Muscle of arm (tissue), 1 donor: ENCODE measurements at regions not wholly inside any gene's neighbourhood (a gene's known extent, or its start where the extent isn't known, plus 50 kb on each side); places are given as distances from the start of the nearest gene placed in this dataset.

Experiments used
- DNase-seq: peaks from one replicate; pipeline ENCODE4 v3.0.0-alpha.2; 2013

- DNase-seq, result no peak
Measured at GRCh38 chr18:67742525-67742924, 226.0 kb upstream of the DSEL start.

DNA sequence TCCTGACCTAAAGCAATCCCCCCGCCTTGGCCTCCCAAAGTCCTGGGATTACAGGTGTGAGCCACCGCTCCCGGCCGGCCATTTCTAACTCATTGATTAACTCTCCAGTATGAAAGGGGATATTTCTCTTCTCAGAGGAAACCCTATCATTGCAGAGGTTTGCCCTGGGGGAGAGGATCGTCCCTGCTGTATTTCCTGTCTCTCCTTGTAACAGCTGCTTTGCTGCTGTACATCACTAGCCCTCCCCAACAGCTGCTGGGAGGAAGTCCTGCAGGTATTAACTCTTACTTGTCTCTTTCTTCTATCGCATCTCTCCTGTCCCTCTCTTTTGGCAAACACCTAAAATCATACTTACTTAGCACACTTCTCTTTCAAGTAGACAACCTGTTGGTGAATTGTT lies 219.0 kb upstream of the DSEL start:
- DNase-seq, result no peak

GRCh38 chr18:67733088-67733487 lies 216.6 kb upstream of the DSEL start:
- DNase-seq, result no peak

GRCh38 chr18:67731851-67732250 lies 215.3 kb upstream of the DSEL start:
- DNase-seq, result no peak

- DNase-seq, result no peak
Measured at GRCh38 chr18:67730886-67731285, 214.4 kb upstream of the DSEL start.

DNA sequence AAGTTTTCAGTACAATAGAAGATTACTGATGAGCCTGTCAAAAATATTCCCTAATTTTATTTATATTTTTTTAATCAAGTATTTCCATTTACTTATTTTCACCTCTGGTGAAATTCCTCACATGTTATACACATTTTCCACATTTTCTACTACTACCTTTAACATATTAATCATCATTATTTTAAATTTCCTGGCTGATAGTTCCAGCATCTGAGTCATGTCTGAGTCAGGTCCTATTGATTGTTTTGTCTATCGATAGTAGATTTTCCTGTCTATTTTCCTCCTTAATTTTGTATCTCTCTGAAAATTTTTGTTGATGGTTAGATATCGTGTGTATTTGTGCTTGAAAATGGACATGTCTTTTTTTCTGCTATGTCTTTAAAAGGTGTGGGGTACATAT lies 211.8 kb upstream of the DSEL start:
- no peak for DNase-seq

GRCh38 chr18:67726882-67727281 lies 210.4 kb upstream of the DSEL start:
- DNase-seq, result no peak

GRCh38 chr18:67717800-67718199 lies 201.3 kb upstream of the DSEL start:
- no peak for DNase-seq

DNA sequence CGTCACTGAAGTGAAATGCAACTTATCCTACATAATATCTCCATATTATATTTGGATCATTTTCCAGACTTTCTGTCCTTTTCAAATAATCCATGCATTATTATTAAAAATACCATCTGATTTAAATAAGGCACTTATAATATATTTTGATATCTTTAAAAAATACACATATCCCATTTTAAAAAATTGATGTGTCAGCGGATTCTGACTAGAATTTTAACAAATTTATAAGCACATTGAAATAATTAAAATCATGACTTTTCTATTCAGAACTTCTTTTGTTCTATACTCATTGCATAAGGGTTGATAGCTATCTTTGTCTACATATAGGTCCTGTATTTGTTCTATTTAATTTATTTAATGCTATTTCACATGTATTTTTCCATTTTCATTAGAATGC lies 199.0 kb upstream of the DSEL start:
- DNase-seq, result no peak

DNA sequence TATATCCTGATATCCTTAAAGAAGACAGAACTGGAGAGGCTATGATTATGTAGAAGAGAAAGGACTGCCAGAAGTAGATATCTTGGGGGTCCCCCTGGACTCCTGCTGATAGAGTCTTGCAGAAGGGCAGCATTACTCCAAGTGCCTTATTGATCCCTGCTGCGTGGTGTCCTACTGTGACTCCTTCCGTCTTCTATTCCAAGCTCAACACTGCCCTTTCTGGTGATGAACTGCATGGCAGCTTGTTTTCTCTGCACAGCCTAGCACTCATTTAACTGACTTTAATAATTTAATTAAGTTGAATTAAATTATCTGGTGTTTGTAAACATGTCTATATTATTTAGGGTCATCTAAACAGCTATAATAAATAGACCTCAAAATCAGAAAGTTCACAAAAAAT lies 194.1 kb upstream of the DSEL start:
- DNase-seq, result no peak

DNA sequence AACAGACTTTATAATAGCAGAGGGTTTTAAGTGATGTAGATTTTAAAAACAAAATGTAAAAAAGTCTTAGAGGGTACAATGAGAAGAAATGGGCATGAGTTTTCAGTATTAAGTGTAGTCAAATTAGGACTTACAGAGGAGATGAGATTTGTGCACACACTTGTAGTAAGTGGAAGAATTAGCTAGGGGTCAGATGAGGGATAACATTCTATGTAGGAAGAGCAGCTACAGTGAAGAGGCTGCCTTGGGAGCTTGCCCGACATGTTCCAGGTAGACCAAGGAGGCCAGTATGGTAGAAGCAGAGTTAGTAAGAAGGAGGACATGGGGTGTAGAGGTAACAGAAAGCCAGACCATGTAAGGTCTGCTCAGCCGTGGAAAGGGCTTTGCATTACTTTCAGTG lies 189.2 kb upstream of the DSEL start:
- DNase-seq, result no peak

- no peak for DNase-seq
Measured at GRCh38 chr18:67695684-67696083, 179.2 kb upstream of the DSEL start.

DNA sequence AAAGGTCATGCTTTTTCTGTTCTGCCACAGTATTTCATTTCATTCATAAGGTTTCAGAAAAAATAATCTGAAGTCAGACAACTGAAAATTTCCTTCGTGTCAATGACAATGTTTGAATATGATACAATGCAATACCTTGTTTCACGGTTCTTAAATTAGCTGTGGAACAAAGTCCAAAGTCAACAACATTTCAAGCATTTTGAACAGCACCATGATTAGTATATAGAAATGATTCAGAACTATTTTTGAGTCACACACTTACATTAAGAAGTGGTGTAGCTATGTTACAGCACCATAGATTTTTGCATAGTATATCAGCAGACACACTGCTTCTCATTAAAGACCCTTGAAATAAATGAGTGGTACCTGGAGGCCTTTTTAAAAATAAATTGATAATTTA lies 178.3 kb upstream of the DSEL start:
- no peak for DNase-seq

- no peak for DNase-seq
Measured at GRCh38 chr18:67692811-67693210, 176.3 kb upstream of the DSEL start.

DNA sequence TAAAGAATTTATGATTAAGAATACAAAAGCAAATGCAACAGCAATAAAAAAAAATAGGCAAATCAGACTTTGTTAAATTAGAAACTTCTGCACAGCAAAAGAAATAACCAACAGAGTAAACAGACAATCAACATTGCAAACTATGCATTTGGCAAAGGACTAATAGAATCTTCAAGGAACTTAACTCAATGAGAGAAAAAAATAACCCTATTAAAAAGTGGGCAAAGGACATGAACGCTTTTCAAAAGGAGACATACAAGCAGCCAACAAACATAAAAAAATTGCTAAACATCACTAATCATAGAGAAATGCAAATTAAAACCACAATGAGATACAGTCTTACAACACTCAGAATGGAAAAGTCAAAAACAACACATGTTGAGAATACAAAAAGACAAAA lies 166.0 kb upstream of the DSEL start:
- no peak for DNase-seq

GRCh38 chr18:67677489-67677888 lies 161.0 kb upstream of the DSEL start:
- no peak for DNase-seq

GRCh38 chr18:67672716-67673115 lies 156.2 kb upstream of the DSEL start:
- DNase-seq, result no peak

GRCh38 chr18:67672155-67672554 lies 155.6 kb upstream of the DSEL start:
- no peak for DNase-seq

- DNase-seq, result no peak
Measured at GRCh38 chr18:67670024-67670543, 153.6 kb upstream of the DSEL start.

DNA sequence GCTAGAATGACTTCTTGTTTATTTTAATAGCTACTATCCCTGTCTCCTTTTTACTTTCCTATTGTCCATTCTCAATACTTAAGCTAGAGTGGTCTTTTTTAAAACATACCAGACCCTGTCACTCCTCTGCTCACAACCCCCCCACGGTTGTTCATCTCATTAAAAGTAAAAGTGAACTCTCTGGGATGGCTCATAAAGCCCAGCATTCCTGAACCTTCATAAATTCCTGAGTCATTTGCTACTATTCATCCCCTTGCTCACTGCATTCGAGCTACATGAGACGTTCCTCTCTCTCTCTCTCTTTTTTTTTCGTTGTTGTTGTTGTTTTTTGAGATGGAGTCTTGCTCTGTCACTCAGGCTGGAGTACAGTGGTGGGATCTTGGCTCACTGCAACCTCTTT lies 148.7 kb upstream of the DSEL start:
- no peak for DNase-seq

DNA sequence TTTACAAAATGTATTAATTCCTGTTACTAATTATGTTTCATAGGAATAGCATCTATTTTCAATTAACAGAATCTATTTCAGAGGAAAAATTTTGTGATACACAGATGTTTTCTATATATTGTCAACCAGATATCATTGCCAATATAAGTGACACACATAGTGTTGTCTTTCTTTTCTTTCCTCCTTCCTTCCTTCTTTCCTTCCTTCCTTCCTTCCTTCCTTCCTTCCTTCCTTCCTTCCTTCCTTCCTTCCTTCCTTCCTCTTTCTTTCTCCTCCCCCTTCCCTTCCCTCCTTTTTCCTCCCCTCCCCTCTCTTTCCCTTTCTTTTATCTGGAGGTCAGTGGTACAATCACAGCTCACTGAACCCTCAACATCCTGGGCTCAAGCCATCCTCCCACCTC lies 146.5 kb upstream of the DSEL start:
- DNase-seq, result no peak

GRCh38 chr18:67661555-67661954 lies 145.0 kb upstream of the DSEL start:
- no peak for DNase-seq

- no peak for DNase-seq
Measured at GRCh38 chr18:67654101-67654500, 137.6 kb upstream of the DSEL start.

DNA sequence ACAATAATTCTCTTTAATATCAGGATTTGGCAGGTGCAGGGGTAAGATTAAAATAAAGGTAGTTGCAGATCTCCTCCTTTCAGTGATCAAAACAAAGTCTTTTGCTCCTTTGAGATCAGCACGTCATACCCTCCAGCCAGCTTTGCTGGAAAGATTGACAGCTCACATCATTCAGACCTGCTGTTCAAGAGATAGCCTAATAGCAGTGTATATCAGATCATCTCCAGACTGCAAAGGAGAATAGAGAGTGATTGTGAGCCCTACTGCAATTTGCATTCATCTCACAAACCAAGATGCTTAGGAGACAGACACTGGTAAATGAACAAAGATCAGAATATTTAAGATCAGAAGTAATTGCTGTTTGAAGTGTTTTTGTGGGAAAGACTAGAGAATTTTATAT lies 135.8 kb upstream of the DSEL start:
- no peak for DNase-seq

DNA sequence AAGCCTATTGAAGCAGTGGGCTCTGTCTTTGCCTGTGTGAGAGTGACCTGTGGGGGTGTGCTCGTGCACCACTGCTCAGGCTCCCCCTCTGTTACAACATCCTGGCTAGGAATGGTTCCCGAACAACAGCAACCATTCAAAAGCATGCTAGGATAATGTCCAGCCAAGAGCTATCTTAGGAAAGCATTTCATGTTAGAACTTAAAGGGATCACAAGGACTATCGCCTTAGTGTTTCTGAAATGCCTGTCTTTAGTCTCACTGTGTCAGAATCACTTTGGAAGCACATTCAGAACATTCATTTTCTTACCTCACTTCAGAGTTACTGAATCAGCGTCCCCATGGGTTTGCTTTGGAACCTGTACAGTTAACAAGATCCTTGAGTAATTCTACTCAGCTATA lies 134.9 kb upstream of the DSEL start:
- DNase-seq, result peak; percentile 56
